Mucosa of gallbladder (tissue), 1 donor: ENCODE measurements at regions not wholly inside any gene's neighbourhood (a gene's known extent, or its start where the extent isn't known, plus 50 kb on each side); places are given as distances from the start of the nearest gene placed in this dataset.

Source experiments
- DNase-seq: peaks from one replicate; pipeline ENCODE4 v3.0.0-alpha.2; 2020; ENCODE audit warnings: low spot score
- donor health status: DM: no; HTN: no; CAD: no.

- no peak for DNase-seq
Observed at GRCh38 chr17:77321649-77322513, 181.1 kb downstream of the SEC14L1 start.

DNA sequence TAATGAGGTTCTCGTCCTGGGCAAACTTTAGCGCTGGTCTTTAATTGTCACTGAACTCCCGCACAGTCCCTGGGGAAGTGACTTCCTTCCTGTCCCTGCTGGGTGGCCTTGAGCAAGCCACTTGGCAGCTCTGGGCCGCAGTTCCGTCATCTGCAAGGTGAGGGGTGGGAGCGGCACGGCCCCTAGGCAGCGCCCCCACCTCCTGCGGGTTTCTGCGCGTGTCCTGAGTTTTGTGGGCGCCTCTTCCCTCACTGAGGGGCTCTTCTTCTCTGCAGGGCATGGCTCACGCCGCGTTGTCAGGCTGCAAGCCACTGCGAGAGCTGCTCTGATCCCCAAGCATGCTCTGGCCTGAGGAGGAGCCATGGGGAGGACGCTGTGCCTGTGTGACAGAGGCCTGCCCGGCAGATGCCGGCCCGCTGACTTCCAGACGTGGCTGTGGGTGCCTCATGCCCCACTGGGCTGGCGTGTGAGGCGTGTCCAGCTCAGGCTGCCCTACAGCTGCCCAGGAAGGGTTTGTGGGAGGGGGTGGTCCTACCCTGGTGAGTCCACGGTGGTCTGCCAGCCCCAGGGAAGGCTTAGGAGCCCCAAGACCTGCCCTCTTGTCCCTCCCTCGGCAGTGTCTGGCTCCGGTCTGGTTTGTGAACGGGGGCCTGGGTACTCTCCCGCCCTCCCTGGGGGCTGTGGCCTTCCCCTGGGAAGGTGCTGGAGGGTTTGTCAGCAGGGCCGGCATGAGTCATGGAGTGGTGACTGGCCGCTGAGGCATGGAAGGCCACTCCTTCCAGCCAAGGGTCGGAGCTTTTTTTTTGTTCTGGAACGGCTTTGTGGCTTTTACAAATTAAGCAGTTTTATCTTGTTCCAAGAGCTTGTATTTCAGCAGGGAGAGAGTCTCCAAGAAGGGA, 182.0 kb downstream of the SEC14L1 start:
- DNase-seq: peak; percentile 84

GRCh38 chr17:77323413-77324171, 182.8 kb downstream of the SEC14L1 start:
- DNase-seq: peak; percentile 24

GRCh38 chr17:77324227-77324626, 183.5 kb downstream of the SEC14L1 start:
- DNase-seq: peak; percentile 9

GRCh38 chr17:77325577-77326075, 184.9 kb downstream of the SEC14L1 start:
- no peak for DNase-seq

GRCh38 chr17:77326076-77326591, 185.4 kb downstream of the SEC14L1 start:
- DNase-seq: no peak

- no peak for DNase-seq
Observed at GRCh38 chr17:77326636-77327035, 185.9 kb downstream of the SEC14L1 start.

DNA sequence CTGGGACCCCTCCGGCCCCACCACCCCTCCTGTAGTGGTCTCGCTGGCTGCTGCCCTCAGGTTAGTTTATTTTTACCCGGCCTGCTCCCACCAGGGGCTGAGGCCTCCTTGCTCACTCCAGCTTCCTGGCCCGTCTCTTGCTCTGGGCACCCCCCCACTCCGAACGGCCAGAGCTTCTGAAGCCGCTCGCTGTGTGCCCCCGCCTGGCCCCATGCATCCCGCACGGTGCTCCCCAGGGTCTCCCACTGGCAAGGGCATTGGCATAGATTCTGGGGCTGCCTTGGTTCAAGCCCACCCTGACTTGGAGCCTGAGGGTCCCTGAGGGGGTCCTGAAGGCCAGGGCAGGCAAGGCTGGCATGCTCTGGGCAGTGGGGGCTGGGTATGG, 186.4 kb downstream of the SEC14L1 start:
- DNase-seq: no peak

DNA sequence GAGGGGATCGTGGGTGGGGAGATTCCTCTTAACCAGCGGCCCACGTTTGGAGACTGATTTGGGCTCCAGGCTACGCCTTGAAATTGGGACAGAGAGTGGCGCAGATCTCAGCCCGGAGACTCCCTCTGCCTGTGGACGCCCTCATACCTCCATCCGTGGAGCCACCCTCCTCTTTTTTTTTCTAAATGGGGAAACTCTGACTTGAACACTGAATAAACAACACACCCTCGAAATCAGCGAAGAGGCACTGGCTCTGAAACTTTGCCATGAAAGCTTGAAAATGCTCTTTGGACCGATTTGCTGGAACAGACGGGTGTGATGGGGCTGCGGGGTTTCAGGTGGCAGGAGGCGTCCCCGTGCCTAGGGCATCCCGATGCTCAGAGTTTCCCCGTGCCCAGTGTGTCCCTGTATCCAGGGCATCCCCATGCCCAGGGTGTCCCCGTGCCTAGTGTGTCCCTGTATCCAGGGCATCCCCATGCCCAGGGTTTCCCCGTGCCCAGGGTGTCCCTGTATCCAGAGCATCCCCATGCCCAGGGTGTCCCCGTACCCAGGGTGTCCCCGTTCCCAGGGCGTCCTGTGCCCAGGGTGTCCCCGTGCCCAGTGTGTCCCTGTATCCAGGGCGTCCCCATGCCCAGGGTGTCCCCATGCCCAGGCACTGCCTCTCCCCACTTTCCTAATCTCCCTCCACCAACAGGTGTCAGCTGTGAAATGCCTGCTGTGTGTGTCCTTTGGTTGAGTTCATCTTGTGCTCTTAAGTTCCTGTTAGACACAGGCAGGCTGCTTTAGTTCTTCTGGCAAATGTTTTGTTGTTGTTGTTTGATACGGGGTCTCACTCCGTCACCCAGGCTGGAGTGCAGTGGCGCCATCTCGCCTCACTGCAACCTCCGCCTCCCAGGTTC, 187.0 kb downstream of the SEC14L1 start:
- DNase-seq: no peak

- DNase-seq: no peak
Observed at GRCh38 chr17:77328823-77329740, 188.3 kb downstream of the SEC14L1 start.

DNA sequence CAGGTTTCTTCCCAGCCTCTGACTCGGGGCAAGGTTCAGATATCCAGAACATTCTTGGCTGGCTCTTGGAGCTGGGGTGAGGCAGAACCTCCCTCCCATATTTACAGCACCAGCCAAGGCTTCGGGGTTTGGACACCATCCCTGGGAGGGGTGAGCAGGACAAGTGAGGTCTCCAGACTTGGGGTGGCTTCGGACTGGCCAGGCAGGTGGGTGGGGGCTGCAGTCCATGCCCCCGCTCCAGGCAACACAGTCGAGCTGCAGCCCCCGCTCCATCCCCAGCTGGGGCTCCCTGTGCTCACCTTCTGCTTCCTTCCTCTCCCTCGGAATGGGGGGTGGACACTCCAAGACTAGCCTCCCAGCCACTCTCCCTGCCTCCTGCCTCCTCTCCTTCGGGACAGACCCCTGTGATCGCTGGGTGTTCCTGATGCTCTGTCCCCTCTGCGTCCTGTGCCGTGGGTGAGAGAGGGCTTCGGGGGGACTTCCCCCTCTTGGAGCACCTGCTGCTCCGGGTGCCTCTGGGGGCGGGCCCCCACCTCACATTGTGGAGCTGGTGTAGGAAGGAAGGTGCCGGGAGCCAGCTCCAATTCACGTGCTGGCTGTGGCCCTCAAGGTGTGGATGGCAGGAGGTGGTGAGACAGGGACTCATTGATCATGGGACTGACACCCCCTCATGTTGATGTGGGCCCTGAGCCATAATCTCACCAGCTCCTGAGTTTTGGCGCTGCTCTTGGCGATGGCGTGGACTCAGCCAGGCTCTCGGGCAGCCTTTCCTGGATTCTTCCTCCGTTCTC, 189.2 kb downstream of the SEC14L1 start:
- DNase-seq: no peak

- no peak for DNase-seq
Observed at GRCh38 chr17:77330602-77331081, 189.9 kb downstream of the SEC14L1 start.

DNA sequence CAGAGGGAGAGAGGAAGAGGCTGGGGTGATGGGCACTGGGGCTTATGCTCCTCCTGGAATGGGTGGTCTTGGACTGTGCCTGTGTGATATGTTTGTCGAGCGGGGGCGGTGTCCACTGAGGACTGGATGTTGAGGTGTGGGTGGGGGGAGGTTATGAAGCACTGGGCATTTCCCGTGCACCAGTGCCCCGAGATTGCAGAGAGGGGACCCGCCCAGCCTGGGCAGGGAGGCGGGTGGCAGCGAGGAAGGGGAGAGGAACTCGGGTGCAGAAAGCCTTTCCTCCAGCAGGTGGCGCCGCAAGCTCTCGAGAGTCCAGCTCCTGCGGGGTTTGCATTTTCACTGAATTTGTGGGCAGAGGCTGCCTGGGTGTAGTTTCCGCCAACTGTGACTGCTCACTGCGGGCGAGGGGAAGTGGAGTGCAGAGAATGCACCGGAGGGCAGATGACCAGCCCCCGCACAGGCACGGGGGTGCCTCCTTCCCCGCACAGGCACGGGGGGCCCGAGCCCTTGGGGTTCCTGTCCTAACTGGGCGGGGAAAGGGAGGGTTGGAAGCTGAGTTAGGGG, 190.6 kb downstream of the SEC14L1 start:
- DNase-seq: peak; percentile 93

GRCh38 chr17:77332034-77332971, 191.5 kb downstream of the SEC14L1 start:
- no peak for DNase-seq

DNA sequence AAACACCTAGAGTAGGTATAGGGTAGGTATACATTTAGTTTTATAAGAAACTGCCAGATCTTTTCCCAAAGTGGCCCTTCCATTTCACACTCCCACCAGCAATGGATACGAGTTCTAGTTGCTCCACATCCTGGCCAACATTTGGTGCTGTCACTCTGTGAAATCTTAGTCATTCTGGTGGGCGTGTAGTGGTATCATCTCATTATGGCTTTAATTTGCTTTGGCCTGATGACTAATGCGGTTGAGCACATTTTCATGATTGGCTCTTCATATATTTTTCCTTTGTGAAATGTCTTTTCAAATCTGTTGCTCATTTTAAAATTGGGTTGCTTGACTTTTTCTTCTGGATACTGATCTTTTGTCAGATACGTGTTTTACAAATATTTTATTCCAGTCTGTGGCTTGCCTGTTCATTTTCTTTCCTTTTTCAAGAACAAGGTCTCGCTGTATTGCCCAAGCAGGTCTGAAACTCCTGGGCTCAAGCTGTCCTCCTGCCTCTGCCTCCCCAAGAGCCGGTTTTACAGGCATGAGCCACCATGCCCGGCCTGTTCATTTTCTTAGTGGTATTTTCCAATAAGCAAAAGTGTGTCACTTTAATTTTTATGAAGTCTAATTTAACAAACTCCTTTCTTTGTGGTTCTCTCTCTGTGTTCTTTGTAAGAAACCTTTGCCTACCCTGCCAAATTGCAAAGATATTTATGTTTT, 192.4 kb downstream of the SEC14L1 start:
- DNase-seq: no peak

DNA sequence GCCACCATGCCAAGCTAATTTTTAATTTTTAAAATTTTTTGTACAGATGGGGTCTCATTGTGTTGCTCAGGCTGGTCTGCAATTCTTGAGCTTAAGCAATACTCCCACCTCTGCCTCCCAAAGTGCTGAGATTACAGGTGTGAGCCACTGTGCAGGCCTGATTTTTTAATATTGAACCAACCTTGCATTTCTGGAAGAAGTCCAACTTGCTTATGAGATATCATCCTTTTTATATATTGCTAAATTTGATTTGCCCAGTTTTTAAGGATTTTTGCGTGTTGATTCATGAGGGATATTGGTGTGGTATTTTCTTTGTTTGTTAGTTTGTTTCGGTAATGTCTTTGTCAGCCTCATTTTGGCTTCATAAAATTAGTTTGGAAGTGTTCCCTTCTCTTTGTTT, 196.4 kb downstream of the SEC14L1 start:
- no peak for DNase-seq
